ENCODE measurements at regions not wholly inside any gene's neighbourhood (a gene's known extent, or its start where the extent isn't known, plus 50 kb on each side); places are given as distances from the start of the nearest gene placed in this dataset.

DNA sequence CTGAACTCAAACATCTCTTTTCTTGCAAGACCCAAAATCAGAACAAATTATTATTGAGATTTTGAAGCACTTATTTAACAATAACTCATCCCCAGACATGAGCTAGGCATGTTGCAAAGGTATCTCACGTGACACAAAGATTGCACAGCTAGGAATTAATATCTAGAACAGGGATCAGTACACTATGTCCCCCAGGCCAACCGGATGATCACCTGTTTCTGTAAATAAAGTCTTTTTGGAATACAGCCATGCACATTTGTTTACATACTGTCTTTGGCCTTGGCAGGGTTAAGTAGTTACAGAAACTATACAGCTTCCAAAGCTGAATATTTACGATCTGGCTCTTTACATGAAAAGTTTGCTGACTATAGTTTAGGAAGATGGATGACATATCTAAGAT lies 287.7 kb downstream of the ACTL7B start:
- Mint-ChIP-seq H3K4me1 (no peaks in the 10 kb centered on the region), H3K9me3 (no peaks in the 10 kb centered on the region), H3K27me3 (ENCODE audit: low read depth) (peaks cover 5% of the 10 kb centered on the region), H3K4me3 (no peak overlapping the region), H3K36me3 (ENCODE audit: low read depth) (no peaks in the 10 kb centered on the region), H3K27ac (ENCODE audit: unreplicated experiment) (no peak overlapping the region)
- TF ChIP-seq, protein P1, sequence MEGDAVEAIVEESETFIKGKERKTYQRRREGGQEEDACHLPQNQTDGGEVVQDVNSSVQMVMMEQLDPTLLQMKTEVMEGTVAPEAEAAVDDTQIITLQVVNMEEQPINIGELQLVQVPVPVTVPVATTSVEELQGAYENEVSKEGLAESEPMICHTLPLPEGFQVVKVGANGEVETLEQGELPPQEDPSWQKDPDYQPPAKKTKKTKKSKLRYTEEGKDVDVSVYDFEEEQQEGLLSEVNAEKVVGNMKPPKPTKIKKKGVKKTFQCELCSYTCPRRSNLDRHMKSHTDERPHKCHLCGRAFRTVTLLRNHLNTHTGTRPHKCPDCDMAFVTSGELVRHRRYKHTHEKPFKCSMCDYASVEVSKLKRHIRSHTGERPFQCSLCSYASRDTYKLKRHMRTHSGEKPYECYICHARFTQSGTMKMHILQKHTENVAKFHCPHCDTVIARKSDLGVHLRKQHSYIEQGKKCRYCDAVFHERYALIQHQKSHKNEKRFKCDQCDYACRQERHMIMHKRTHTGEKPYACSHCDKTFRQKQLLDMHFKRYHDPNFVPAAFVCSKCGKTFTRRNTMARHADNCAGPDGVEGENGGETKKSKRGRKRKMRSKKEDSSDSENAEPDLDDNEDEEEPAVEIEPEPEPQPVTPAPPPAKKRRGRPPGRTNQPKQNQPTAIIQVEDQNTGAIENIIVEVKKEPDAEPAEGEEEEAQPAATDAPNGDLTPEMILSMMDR (conservative IDR thresholded peaks at IDR 0.05) = no peak
- no peak for DNase-seq (ENCODE audit: low read depth, low spot score)

- H3K36me3 Mint-ChIP-seq (ENCODE audit: low read depth) = no peaks in the 10 kb centered on the region
- TF ChIP-seq, protein P1 (conservative IDR thresholded peaks at IDR 0.05) = no peak
- no peak for DNase-seq (ENCODE audit: low read depth, low spot score)
- H3K27ac Mint-ChIP-seq (ENCODE audit: unreplicated experiment) = no peak overlapping the region
- no peaks in the 10 kb centered on the region for H3K9me3 Mint-ChIP-seq
- no peaks in the 10 kb centered on the region for H3K4me1 Mint-ChIP-seq
- no peak overlapping the region for H3K4me3 Mint-ChIP-seq
- H3K27me3 Mint-ChIP-seq (ENCODE audit: low read depth) = peaks cover 5% of the 10 kb centered on the region
Measured at GRCh38 chr9:108567571-108567970, 288.2 kb downstream of the ACTL7B start.

DNA sequence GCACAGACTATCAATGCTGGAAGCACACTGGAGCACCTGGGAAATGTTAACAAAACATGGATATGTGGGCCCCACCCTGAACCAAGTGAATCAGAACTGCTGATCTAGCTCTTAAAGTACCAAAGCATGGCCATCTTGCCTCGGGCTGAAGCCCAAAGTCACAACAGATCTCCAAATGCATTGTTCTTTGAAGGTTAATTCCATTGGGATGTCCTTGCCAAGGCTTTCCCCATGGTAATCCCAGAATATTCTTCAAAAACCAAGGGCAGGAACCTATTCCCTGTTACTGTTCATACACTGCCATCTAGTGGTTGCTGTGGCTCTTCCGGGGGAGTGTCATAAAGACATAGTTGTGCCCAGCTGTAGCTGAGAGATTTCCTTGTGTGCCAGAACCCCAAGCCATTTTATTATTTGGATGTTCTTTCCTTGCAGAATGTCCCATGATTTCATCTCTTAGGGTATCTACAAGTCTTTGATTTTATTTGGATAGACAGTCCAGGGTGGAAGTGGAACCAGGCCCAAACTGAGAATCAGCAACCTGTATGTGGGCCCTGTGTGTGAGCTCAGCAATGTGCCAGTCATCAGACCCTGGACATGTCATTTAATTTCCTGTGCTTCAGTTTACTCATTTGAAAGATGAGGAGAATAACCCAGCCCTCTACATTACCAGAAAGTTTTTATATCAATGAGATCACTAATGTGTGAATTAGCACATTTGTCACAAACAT lies 290.0 kb downstream of the ACTL7B start:
- Mint-ChIP-seq H3K4me3 (no peak overlapping the region), H3K27ac (ENCODE audit: unreplicated experiment) (no peak overlapping the region), H3K27me3 (ENCODE audit: low read depth) (peaks cover 5% of the 10 kb centered on the region), H3K36me3 (ENCODE audit: low read depth) (no peaks in the 10 kb centered on the region), H3K4me1 (no peaks in the 10 kb centered on the region), H3K9me3 (no peaks in the 10 kb centered on the region)
- TF ChIP-seq, protein P1 (conservative IDR thresholded peaks at IDR 0.05) = peak; percentile 94
- DNase-seq (ENCODE audit: low read depth, low spot score) = peak; percentile 43

- TF ChIP-seq, protein P1 (conservative IDR thresholded peaks at IDR 0.05) = no peak
- Mint-ChIP-seq H3K27ac (ENCODE audit: unreplicated experiment) (no peak overlapping the region), H3K9me3 (no peaks in the 10 kb centered on the region), H3K4me1 (no peaks in the 10 kb centered on the region), H3K36me3 (ENCODE audit: low read depth) (no peaks in the 10 kb centered on the region), H3K4me3 (no peak overlapping the region), H3K27me3 (ENCODE audit: low read depth) (peaks cover 8% of the 10 kb centered on the region)
- DNase-seq (ENCODE audit: low read depth, low spot score) = no peak
Measured at GRCh38 chr9:108562176-108562575, 293.6 kb downstream of the ACTL7B start.

DNA sequence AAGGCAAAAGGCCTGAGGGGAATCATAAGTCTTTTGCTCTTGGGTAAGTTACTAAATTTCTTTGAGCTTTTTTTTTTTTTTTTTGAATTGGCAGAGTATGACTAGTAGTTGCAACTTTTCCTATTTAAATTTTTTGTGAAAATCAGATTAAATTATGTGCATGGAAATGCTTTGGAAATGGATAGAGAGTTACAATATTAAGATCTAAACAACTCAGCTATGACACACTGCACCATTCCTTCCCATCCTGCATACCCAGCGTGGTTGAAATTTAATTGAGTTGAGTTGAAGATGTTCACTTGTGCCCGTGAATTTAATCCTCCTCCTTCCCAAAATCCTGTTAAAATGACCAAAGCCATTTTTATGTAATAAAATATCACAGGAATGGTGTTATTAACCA lies 296.4 kb downstream of the ACTL7B start:
- H3K4me1 Mint-ChIP-seq = no peaks in the 10 kb centered on the region
- no peak overlapping the region for H3K4me3 Mint-ChIP-seq
- H3K36me3 Mint-ChIP-seq (ENCODE audit: low read depth) = no peaks in the 10 kb centered on the region
- H3K27me3 Mint-ChIP-seq (ENCODE audit: low read depth) = peaks cover 8% of the 10 kb centered on the region
- DNase-seq (ENCODE audit: low read depth, low spot score) = no peak
- no peak overlapping the region for H3K27ac Mint-ChIP-seq (ENCODE audit: unreplicated experiment)
- TF ChIP-seq, protein P1 (conservative IDR thresholded peaks at IDR 0.05) = no peak
- H3K9me3 Mint-ChIP-seq = no peaks in the 10 kb centered on the region

All from neural crest cell (in vitro differentiated cells).